GM12878 (cell line): ENCODE measurements at regions not wholly inside any gene's neighbourhood (a gene's known extent, or its start where the extent isn't known, plus 50 kb on each side); places are given as distances from the start of the nearest gene placed in this dataset.

ENCODE experiments used
- ATAC-seq: fragments of 200-7000 bp; cut with Tn5 transposase; 3 replicates; pipeline ENCODE4 v1.9.1; 2020; ENCODE audit warnings: mild to moderate bottlenecking, moderate library complexity
- BruUV-seq: library from RNA; stranded (reverse); fragments of 400-500 nt; replicated peaks from 2 replicates; lab custom pipeline; 2021; lab: Mats Ljungman, UMichigan
- CTCF ChIA-PET: fragments of 300-600 bp; sonication (Branson Sonifier 250); formaldehyde crosslinking; extraction: SDS; loops from one replicate; lab custom pipeline; 2021; ENCODE audit warnings: inconsistent platforms; lab: Yijun Ruan, JAX
- POLR2A ChIA-PET: fragments of 350-600 bp; formaldehyde crosslinking; extraction: SDS; loops from one replicate; lab custom pipeline; 2021; ENCODE audit warnings: inconsistent platforms; lab: Charles Lee
- RAD21 ChIA-PET: fragments of 300-600 bp; sonication (Branson Sonifier 250); formaldehyde crosslinking; loops from one replicate; lab custom pipeline; 2023; ENCODE audit warnings: antibody characterized with exemption; ENCODE audit not compliant: unreplicated experiment; lab: Charles Lee
- SMC1A ChIA-PET: fragments of 300-600 bp; sonication (Branson Sonifier 250); formaldehyde crosslinking; loops from one replicate; lab custom pipeline; 2023; ENCODE audit not compliant: unreplicated experiment, uncharacterized antibody; lab: Charles Lee
- DNase-seq: peaks from one replicate; pipeline ENCODE4 v3.0.0-alpha.2; 2011; ENCODE audit warnings: low read depth, low spot score
- FAIRE-seq: peaks from 3 replicates; lab custom pipeline; 2011; peaks lifted over from hg19 to GRCh38; lab: Jason Lieb, UNC
- H2AFZ ChIP-seq: 2 replicates; pipeline ENCODE4 v1.6.0; 2011; ENCODE audit warnings: low read depth, low read length, control low read depth; ENCODE audit not compliant: control insufficient read depth
- H3K27ac ChIP-seq: 2 replicates; pipeline ENCODE4 v1.5.1; 2011; ENCODE audit warnings: control low read depth; ENCODE audit not compliant: control insufficient read depth, insufficient read depth
- H3K27me3 ChIP-seq, 2 experiments: replicated peaks in 1 of 2; 2 replicates each; pipeline versions ENCODE4 v1.6.0 to v1.6.1; 2011; ENCODE audit warnings: low read length in 1 of 2; ENCODE audit not compliant: control insufficient read depth in 2 of 2, insufficient read depth in 2 of 2
- H3K36me3 ChIP-seq, 2 experiments: 2 replicates each; pipeline ENCODE4 v1.5.1; 2011; ENCODE audit warnings: low read length in 1 of 2; ENCODE audit not compliant: control insufficient read depth in 2 of 2, insufficient read depth in 2 of 2
- H3K4me1 ChIP-seq: 2 replicates; pipeline ENCODE4 v1.6.1; 2011; ENCODE audit warnings: mild to moderate bottlenecking, low read length, moderate library complexity, mixed read lengths; ENCODE audit not compliant: control insufficient read depth, insufficient read depth
- H3K4me2 ChIP-seq: 2 replicates; pipeline ENCODE4 v1.6.0; 2011; ENCODE audit warnings: control low read depth; ENCODE audit not compliant: control insufficient read depth, insufficient read depth
- H3K4me3 ChIP-seq: fragments of 200-600 bp; sonication (generic); 2 replicates; pipeline ENCODE4 v1.5.1; 2016
- H3K79me2 ChIP-seq: 2 replicates; pipeline ENCODE4 v1.6.0; 2011; ENCODE audit warnings: low read length; ENCODE audit not compliant: control insufficient read depth, insufficient read depth
- H3K9ac ChIP-seq: 2 replicates; pipeline ENCODE4 v1.8.0; 2011; ENCODE audit warnings: low read length, control low read depth, mixed read lengths; ENCODE audit not compliant: control insufficient read depth, insufficient read depth
- H3K9me3 ChIP-seq: replicated peaks from 3 replicates; pipeline ENCODE4 v1.5.1; 2011; ENCODE audit warnings: mild to moderate bottlenecking, low read length; ENCODE audit not compliant: control insufficient read depth, insufficient read depth
- H4K20me1 ChIP-seq: 2 replicates; pipeline ENCODE4 v1.6.0; 2011; ENCODE audit not compliant: control insufficient read depth, insufficient read depth
- EED ChIP-seq: sonication (generic); IDR thresholded peaks from 2 replicates; pipeline ENCODE4 v1.6.1; 2016; ENCODE audit warnings: antibody characterized with exemption, low read depth
- EZH2 ChIP-seq: IDR thresholded peaks from 2 replicates; pipeline ENCODE4 v1.6.1; 2012; ENCODE audit warnings: low read depth, mild to moderate bottlenecking, control low read depth, inconsistent platforms, low read length, borderline replicate concordance; ENCODE audit not compliant: control insufficient read depth
- KDM1A ChIP-seq: fragments of 200-600 bp; sonication (generic); IDR thresholded peaks from 2 replicates; pipeline ENCODE4 v1.6.1; 2016; ENCODE audit warnings: borderline replicate concordance
- MTA3 ChIP-seq: IDR thresholded peaks from 2 replicates; pipeline ENCODE4 v1.6.1; 2012; ENCODE audit warnings: low read length, inconsistent platforms, borderline replicate concordance
- TAF1 ChIP-seq: IDR thresholded peaks from 2 replicates; pipeline ENCODE4 v1.6.1; 2011; ENCODE audit warnings: mild to moderate bottlenecking, low read depth, low read length, borderline replicate concordance
- WGBS: methylation state at CpG from one replicate; pipeline ENCODE4 v1.1.6; 2016; ENCODE audit warnings: low lambda C conversion rate; ENCODE audit not compliant: insufficient replicate concordance, insufficient coverage; ENCODE audit errors: missing lambda C conversion rate; 5-methylcytosine and 5-hydroxymethylcytosine counted together
- in situ Hi-C: fragments of 300-500 bp; cut with MboI; formaldehyde crosslinking; loops from 9 replicates; pipeline ENCODE4 v1.14.3; 2018; ENCODE audit warnings: mixed read lengths
- intact Hi-C: fragments of 100-400 bp; cut with micrococcal nuclease; formaldehyde crosslinking; loops from one replicate; pipeline ENCODE4 v1.14.2; 2022; ENCODE audit not compliant: unreplicated experiment
- TF ChIP-seq, protein P1 (sequence below): fragments of 450-650 bp; formaldehyde crosslinking; IDR thresholded peaks from 2 replicates; pipeline ENCODE4 v1.4.0; 2022; ENCODE audit warnings: mild to moderate bottlenecking, moderate library complexity

DNA sequence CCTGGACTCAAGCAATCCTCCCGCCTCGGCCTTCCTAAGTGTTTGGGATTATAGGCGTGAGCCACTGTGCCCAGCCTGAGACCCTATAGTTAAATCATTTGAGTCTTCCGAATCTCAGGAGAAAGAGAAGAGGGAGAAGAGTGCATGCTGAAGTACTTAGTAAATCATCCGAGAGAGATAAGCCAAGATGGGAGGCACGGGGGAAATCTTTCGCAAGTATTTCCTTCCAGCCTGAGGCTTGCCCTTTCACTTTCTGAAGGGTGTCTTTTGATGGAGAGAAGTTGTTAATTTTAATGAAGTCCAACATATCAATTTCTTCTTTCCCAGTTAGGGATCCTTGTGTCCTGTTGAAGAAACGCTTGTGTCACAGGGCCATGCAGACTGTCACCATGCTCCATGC is 97.1 kb upstream of the SLC6A6 start:
- TF ChIP-seq KDM1A (no peak), TAF1 (no peak), MTA3 (no peak), EED (no peak), EZH2 (no peak)
- TF ChIP-seq, protein P1, sequence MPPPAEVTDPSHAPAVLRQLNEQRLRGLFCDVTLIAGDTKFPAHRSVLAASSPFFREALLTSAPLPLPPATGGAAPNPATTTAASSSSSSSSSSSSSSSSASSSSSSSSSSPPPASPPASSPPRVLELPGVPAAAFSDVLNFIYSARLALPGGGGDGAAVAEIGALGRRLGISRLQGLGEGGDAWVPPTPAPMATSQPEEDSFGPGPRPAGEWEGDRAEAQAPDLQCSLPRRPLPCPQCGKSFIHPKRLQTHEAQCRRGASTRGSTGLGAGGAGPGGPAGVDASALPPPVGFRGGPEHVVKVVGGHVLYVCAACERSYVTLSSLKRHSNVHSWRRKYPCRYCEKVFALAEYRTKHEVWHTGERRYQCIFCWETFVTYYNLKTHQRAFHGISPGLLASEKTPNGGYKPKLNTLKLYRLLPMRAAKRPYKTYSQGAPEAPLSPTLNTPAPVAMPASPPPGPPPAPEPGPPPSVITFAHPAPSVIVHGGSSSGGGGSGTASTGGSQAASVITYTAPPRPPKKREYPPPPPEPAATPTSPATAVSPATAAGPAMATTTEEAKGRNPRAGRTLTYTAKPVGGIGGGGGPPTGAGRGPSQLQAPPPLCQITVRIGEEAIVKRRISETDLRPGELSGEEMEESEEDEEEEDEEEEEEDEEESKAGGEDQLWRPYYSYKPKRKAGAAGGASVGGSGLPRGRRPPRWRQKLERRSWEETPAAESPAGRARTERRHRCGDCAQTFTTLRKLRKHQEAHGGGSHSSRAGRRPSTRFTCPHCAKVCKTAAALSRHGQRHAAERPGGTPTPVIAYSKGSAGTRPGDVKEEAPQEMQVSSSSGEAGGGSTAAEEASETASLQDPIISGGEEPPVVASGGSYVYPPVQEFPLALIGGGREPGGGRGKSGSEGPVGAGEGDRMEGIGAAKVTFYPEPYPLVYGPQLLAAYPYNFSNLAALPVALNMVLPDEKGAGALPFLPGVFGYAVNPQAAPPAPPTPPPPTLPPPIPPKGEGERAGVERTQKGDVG, result no peak
- TF ChIP-seq, all 136 proteins: peak for 0
- SMC1A ChIA-PET, result no interaction called here
- no peaks in the 10 kb centered on the region for H3K79me2 ChIP-seq
- no peaks in the 10 kb centered on the region for H3K36me3 ChIP-seq
- CTCF ChIA-PET, result no interaction called here
- H3K4me1 ChIP-seq, result peaks cover 11% of the 10 kb centered on the region
- FAIRE-seq, result no peak
- no peak for ATAC-seq
- no peaks in the 10 kb centered on the region for H3K9me3 ChIP-seq
- peaks cover 0 to 3% of the 10 kb centered on the region in 2 experiments; a peak in 3 of 4 replicates for H3K27me3 ChIP-seq
- intact Hi-C loops (no loop called here), in situ Hi-C loops (no loop called here)
- no peak overlapping the region for H3K27ac ChIP-seq
- no peak overlapping the region for H2AFZ ChIP-seq
- RAD21 ChIA-PET, result no interaction called here
- no peak overlapping the region for H3K4me3 ChIP-seq
- POLR2A ChIA-PET, result no interaction called here
- DNase-seq, result no peak
- no TSS peak for BruUV-seq
- 21% methylated on average over 8 of the region's 8 CpGs for WGBS
- no peak overlapping the region for H3K4me2 ChIP-seq
- H4K20me1 ChIP-seq, result no peaks in the 10 kb centered on the region
- no peak overlapping the region for H3K9ac ChIP-seq
